GM19043 (cell line): ENCODE measurements at regions not wholly inside any gene's neighbourhood (a gene's known extent, or its start where the extent isn't known, plus 50 kb on each side); places are given as distances from the start of the nearest gene placed in this dataset.
A peak's percentile ranks its signal among the peaks of the same experiment; 100 is the strongest.

Experiments used
- ATAC-seq: cut with Tn5 transposase; IDR thresholded peaks from one replicate; pipeline ENCODE4 v1.9.1; 2021; ENCODE audit warnings: low read depth; ENCODE audit not compliant: unreplicated experiment

DNA sequence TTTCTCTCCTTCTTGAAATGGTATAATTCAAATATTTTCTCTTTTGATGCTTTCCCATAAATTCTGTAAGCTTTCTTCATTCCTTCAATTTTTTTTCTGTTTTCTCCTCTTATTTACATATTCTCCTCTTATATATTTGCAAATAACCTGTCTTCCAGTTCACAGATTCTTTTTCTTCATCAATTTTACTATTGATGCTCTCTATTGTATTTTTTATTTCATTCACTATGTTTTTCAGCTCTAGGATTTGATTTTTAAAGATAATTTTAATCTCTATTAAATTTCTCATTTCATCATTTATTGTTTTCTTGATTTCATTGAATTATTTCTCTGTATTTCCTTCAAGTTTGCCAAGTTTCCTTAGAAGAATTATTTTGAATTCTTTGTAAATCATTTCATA is 54.0 kb upstream of the PRPS1L1 start:
- no peak for ATAC-seq

- no peak for ATAC-seq
These were observed 54.5 kb upstream of the PRPS1L1 start for GRCh38 chr7:18082169-18082568.

- ATAC-seq = no peak
These were observed 58.7 kb upstream of the PRPS1L1 start for GRCh38 chr7:18086165-18087025.

DNA sequence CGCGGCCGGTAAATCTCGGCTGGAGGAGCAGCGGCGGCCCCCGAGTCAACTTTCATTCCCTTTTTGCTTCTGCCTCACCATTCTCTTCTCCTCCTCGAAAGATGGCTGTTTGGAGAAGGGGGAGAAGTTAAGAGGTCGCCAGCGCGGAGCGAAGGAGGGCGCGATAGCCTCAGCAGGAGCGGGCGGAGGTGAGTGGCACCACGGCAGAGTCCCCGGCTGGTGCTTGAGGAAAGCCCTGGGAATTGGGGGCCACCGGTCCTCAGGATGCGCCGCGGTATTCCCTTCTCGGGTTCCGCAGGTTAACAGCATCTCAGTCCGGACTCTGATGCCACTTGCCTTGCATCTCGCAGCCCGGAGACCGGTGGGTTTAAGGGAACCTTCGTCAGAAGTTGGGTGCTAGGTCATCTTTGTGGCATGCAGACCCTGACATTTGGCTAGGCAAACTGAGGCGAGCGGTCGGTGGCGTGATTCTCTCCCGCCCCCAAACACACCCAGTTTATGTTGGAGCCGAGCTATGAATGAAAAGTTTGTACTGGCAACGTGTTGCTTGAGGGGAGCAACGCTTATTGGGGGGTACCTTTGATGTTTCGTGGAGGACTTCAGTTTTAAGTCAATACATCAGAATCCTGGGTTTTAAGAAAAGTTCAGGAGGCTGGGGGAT is 59.5 kb upstream of the PRPS1L1 start:
- ATAC-seq = no peak

GRCh38 chr7:18087687-18088078 is 60.0 kb upstream of the PRPS1L1 start:
- ATAC-seq = no peak

GRCh38 chr7:18096087-18096486 is 68.4 kb upstream of the PRPS1L1 start:
- no peak for ATAC-seq

GRCh38 chr7:18102576-18102975 is 74.9 kb upstream of the PRPS1L1 start:
- ATAC-seq = no peak

DNA sequence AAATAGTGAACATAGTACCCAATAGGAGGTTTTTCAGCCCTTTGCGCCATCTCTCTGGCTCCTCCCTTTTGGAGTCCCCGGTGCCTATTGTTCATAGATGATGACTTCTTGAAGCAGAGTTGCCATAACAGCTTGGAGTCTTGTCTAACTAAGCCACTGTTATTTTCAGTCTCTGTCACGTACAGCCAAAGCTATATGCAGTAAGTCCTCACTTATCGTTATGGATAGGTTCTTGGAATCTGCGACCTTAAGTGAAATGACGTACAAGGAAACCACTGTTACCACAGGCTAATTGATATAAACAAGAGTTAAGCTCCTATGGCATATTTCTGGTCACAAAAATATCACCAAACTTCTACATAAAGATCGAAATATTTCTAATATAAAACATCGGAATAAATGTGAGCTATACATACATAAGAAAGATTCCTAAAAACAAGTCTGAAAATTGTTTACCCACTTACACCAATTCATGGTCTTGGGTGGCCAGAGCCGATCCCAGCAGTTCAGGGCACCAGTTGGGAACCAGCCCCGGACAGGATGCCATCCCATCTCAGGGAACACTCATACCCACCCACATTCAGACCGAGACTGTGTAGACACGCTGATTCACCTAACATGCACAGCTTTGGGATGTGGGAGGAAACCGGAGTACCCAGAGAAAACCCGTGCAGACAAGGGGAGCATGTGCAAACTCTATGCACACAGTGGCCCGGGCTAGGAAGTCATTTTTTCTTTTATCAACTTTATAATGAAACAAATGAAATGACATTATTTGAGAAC is 76.0 kb upstream of the PRPS1L1 start:
- no peak for ATAC-seq

DNA sequence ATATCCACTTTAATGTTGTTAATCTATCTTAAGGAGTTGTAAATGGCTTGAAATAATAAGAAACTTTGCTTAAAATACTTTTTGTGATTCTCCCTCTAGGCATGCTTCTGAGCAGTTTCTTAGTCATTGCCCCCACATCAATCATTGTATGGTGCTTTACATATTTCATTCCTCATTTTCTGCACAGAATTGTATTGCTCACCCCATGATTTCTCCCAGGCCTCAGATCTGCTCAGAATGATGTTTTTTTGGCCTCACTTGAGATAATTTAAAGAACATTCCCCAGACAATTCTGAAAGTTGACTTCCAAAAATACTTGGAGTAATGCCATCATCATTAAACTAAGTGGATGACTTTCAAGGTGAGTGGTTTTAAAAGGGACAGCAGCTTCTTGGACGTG is 82.1 kb upstream of the PRPS1L1 start:
- ATAC-seq = no peak

DNA sequence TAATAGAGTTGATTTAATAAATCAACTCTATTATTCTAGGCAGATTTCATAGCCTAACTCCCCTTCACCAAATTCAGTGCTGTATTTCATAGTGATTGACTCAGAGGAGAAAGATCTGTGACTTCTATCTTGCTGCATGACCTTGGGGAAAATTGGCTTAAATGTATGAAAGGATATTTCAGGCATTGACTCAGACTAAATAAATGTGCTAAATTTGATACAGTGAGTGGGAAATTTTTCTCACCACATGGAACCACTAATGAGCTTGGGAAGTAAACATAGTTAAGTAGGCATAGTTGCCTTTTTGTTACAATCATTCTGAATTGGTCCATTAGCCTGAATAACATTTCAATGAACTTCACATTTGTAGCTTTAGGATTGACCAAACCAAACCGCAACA is 89.0 kb upstream of the PRPS1L1 start:
- ATAC-seq = no peak

DNA sequence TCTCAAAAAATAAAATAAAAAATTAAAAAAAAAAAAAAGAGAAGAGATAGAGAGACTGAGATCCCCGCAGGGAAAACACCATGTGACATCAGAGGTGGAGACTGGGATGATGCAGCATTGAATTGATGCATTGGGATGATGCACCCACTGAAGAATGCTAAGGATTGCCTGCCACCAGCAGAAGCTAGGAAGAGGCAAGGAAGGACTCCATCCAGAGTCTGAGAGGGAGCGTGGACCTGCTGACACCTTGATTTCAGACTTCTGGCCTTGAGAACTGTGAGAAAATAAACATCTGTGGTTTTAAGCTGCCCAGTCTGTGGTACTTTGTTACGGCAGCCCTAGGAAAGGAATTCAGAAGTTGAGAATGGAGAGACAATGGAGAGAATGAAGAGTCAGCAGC is 89.8 kb upstream of the PRPS1L1 start:
- ATAC-seq = no peak

DNA sequence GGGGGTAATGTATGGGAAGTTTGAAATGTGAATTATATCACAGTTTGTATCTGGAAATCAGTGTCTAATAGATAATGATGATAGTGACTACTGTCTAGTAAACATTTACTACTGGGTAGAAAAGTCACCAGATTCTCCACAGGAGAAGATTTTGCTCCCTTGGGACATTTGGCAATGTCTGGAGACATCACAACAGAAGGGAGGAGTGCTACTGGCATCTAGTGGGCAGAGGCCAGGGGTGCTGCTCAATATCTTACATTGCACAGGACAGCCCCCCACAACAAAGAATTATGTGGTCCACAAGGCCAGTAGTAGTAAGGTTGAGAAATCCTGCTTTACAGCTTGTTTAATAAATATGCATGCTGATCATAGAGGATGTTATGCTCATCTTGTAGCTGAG is 92.3 kb upstream of the PRPS1L1 start:
- no peak for ATAC-seq

- ATAC-seq = no peak
These were observed 96.0 kb upstream of the PRPS1L1 start for GRCh38 chr7:18123508-18124239.

DNA sequence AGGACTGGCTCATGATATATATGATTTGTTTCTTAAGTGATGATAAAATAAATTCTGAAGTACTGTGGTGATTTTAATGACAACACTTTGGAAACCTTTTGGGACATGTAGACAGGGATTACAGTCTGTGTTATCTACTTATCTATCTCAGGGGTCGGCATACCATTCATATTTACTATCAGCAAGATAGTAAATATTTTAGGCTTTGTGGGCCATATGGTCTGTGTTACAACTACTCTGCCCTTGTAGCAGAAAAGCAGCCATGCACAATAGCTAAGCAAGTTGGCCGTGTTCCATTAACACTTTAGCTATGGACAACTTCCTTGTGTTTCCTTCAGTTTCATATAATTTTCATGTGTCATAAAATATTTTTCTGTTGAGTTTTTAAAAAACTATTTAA is 97.8 kb upstream of the PRPS1L1 start:
- ATAC-seq = no peak

- ATAC-seq = no peak
These were observed 98.6 kb upstream of the PRPS1L1 start for GRCh38 chr7:18126281-18126680.

DNA sequence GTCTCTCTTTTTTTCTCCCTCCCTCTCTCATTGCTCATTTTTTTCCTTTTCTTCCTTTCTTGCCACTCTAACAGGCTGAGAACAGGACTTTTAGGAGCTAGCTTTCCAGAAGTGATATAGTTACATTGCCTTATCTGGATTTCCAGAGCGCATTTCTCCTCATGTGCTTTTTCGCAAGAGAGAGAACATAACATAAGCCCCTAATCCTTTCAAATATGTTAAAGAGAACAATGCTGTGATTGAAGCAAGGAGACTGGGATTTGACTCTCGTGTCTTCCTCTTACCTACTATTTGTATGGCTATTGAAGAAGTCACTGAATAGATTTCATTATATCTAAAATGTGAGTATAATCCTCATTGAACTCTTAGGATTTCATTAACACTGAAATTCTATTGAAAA is 101.2 kb upstream of the PRPS1L1 start:
- ATAC-seq = no peak

DNA sequence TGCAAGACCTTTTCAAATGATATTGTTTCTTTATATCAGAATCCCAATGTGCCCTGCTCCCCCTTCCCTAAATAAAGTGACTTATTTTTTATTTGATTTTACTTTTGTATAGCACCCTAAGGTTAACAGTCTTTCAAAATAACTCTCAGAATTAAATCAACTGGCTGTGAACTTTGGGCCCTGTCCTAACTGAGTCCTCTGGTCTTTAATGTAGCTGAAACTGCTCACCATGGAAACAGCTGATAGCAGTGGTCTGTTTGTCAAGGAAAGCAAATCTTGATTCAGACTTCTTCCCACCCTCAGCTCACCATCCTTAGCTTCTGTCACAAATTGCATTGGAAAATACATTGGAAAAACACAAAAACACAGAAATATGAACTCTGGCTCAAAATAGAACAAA is 105.2 kb upstream of the PRPS1L1 start:
- no peak for ATAC-seq

- no peak for ATAC-seq
These were observed 106.3 kb upstream of the PRPS1L1 start for GRCh38 chr7:18133921-18134320.

- ATAC-seq = no peak
These were observed 113.3 kb upstream of the PRPS1L1 start for GRCh38 chr7:18140943-18141342.

DNA sequence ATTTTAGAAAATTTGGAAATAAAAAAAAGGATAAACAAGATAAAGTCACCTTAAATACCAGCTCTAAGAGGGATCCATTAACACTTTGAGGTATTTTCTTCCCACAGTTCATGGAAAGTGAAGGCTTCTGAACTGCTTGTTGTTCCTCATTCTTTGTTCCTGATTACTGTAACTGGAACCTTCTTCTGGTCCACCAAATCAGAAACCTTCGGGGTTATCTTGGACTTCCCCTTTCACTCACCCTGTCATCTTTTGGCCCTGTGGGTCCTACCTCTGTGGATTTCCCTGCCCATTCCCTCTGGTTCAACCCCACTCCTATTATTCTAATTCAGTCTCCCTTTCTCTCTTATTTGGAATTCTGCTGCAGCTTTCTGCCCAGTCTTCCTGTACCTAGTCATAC is 116.5 kb upstream of the PRPS1L1 start:
- ATAC-seq = peak; percentile 46

- no peak for ATAC-seq
These were observed 117.5 kb upstream of the PRPS1L1 start for GRCh38 chr7:18145160-18145559.
